GM23338 (cell line): ENCODE measurements at regions not wholly inside any gene's neighbourhood (a gene's known extent, or its start where the extent isn't known, plus 50 kb on each side); places are given as distances from the start of the nearest gene placed in this dataset.

Source experiments
- ATAC-seq: fragments of 200-7000 bp; cut with Tn5 transposase; 3 replicates; pipeline ENCODE4 v1.9.1; 2020
- DNase-seq: peaks from one replicate; pipeline ENCODE4 v3.0.0-alpha.2; 2015; ENCODE audit warnings: low spot score
- H2AFZ ChIP-seq: fragments of 200-600 bp; sonication (generic); 2 replicates; pipeline ENCODE4 v1.8.0; 2016; ENCODE audit warnings: antibody characterized with exemption, mild to moderate bottlenecking, moderate library complexity
- H3F3A ChIP-seq: fragments of 200-600 bp; sonication (generic); replicated peaks from 2 replicates; pipeline ENCODE4 v1.8.0; 2017; ENCODE audit warnings: antibody characterized with exemption, mixed run types, low read depth
- H3K27ac ChIP-seq: fragments of 200-600 bp; sonication (generic); 2 replicates; pipeline ENCODE4 v1.6.1; 2016; ENCODE audit warnings: low read depth
- H3K27me3 ChIP-seq: fragments of 200-600 bp; sonication (generic); 2 replicates; pipeline ENCODE4 v1.8.0; 2016; ENCODE audit warnings: mild to moderate bottlenecking, mixed run types, moderate library complexity; ENCODE audit not compliant: insufficient read depth
- H3K36me3 ChIP-seq: fragments of 200-600 bp; sonication (generic); 2 replicates; pipeline ENCODE4 v1.8.0; 2016; ENCODE audit warnings: mild to moderate bottlenecking; ENCODE audit not compliant: insufficient read depth
- H3K4me1 ChIP-seq: fragments of 200-600 bp; sonication (generic); 2 replicates; pipeline ENCODE4 v1.8.0; 2016; ENCODE audit warnings: mild to moderate bottlenecking, moderate library complexity; ENCODE audit not compliant: insufficient read depth
- H3K4me2 ChIP-seq: fragments of 200-600 bp; sonication (generic); 2 replicates; pipeline ENCODE4 v1.7.1; 2017; ENCODE audit warnings: mixed run types
- H3K4me3 ChIP-seq: fragments of 200-600 bp; sonication (generic); 2 replicates; pipeline ENCODE4 v1.6.1; 2016; ENCODE audit warnings: mixed run types
- H3K79me2 ChIP-seq: fragments of 200-600 bp; sonication (generic); replicated peaks from 2 replicates; pipeline ENCODE4 v1.8.0; 2017; ENCODE audit warnings: mild to moderate bottlenecking; ENCODE audit not compliant: insufficient read depth
- H3K9me2 ChIP-seq: fragments of 200-600 bp; sonication (generic); 2 replicates; pipeline ENCODE4 v1.8.0; 2017; ENCODE audit not compliant: insufficient read depth
- H4K20me1 ChIP-seq: fragments of 200-600 bp; sonication (generic); replicated peaks from 2 replicates; pipeline ENCODE4 v1.8.0; 2017; ENCODE audit warnings: mild to moderate bottlenecking; ENCODE audit not compliant: insufficient read depth
- H3K27ac Mint-ChIP-seq: 2 replicates; pipeline ENCODE4 v1.8.0; 2020; ENCODE audit warnings: inconsistent platforms, mild to moderate bottlenecking, moderate library complexity, mixed read lengths
- H3K27me3 Mint-ChIP-seq: 3 replicates; pipeline ENCODE4 v1.8.0; 2022; ENCODE audit warnings: low read depth, mild to moderate bottlenecking, moderate library complexity, mixed read lengths, inconsistent platforms; ENCODE audit not compliant: insufficient read depth, poor library complexity
- H3K36me3 Mint-ChIP-seq: 3 replicates; pipeline ENCODE4 v1.8.0; 2021; ENCODE audit warnings: low read depth, mild to moderate bottlenecking, inconsistent platforms, moderate library complexity, mixed read lengths
- H3K4me1 Mint-ChIP-seq: 3 replicates; pipeline ENCODE4 v1.8.0; 2020; ENCODE audit warnings: mild to moderate bottlenecking, inconsistent platforms, mixed read lengths
- H3K4me3 Mint-ChIP-seq: 3 replicates; pipeline ENCODE4 v1.8.0; 2021; ENCODE audit warnings: moderate library complexity, mild to moderate bottlenecking, inconsistent platforms, mixed read lengths
- H3K9me3 Mint-ChIP-seq: 3 replicates; pipeline ENCODE4 v1.8.0; 2020; ENCODE audit warnings: moderate library complexity, mild to moderate bottlenecking, inconsistent platforms, mixed read lengths
- CREB1 ChIP-seq: fragments of 250-450 bp; sonication (Bioruptor Pico); IDR thresholded peaks from 2 replicates; pipeline ENCODE4 v1.5.0; 2020; ENCODE audit warnings: low read depth, mild to moderate bottlenecking, moderate library complexity
- CTCF ChIP-seq, 2 experiments: fragments of 200-600 bp in 1 of 2; sonication (generic) in 1 of 2; conservative IDR thresholded peaks; 2 replicates each; pipeline versions ENCODE4 v1.5.1 to v1.6.1; 2016 to 2017; ENCODE audit warnings: antibody characterized with exemption in 2 of 2, low read depth in 2 of 2, mild to moderate bottlenecking in 2 of 2, moderate library complexity in 1 of 2
- EZH2 ChIP-seq: fragments of 200-600 bp; sonication (generic); IDR thresholded peaks from one replicate; pipeline ENCODE4 v1.8.0; 2017; ENCODE audit warnings: antibody characterized with exemption, mild to moderate bottlenecking, low read depth; ENCODE audit not compliant: unreplicated experiment
- EZH2phosphoT487 ChIP-seq: fragments of 200-600 bp; sonication (generic); IDR thresholded peaks from one replicate; pipeline ENCODE4 v1.8.1; 2018; ENCODE audit warnings: antibody characterized with exemption; ENCODE audit not compliant: unreplicated experiment
- JUNB ChIP-seq: IDR thresholded peaks from one replicate; pipeline ENCODE4 v1.6.1; 2016; ENCODE audit warnings: antibody characterized with exemption; ENCODE audit not compliant: unreplicated experiment
- NANOG ChIP-seq: IDR thresholded peaks from 2 replicates; pipeline ENCODE4 v1.6.1; 2016; ENCODE audit warnings: antibody characterized with exemption, borderline replicate concordance
- POLR2AphosphoS5 ChIP-seq: IDR thresholded peaks from 2 replicates; pipeline ENCODE4 v1.6.1; 2016; ENCODE audit warnings: antibody characterized with exemption, low read depth
- STAT1 ChIP-seq: IDR thresholded peaks from one replicate; pipeline ENCODE4 v1.6.1; 2016; ENCODE audit warnings: antibody characterized with exemption; ENCODE audit not compliant: unreplicated experiment
- ZNF114 ChIP-seq: fragments of 250-450 bp; sonication (Bioruptor Pico); IDR thresholded peaks from 2 replicates; pipeline ENCODE4 v1.5.0; 2020; ENCODE audit warnings: mild to moderate bottlenecking, moderate library complexity
- ZNF331 ChIP-seq: fragments of 250-450 bp; sonication (Bioruptor Pico); IDR thresholded peaks from 2 replicates; pipeline ENCODE4 v1.5.0; 2020; ENCODE audit warnings: low read depth, mild to moderate bottlenecking, moderate library complexity
- ZNF462 ChIP-seq: fragments of 250-450 bp; sonication (Bioruptor Pico); IDR thresholded peaks from 2 replicates; pipeline ENCODE4 v1.5.0; 2020; ENCODE audit warnings: mild to moderate bottlenecking, moderate library complexity
- TF ChIP-seq, protein P1 (sequence below): IDR thresholded peaks from 2 replicates; pipeline ENCODE4 v1.6.1; 2016; ENCODE audit warnings: antibody characterized with exemption
- TF ChIP-seq, protein P2 (sequence below): IDR thresholded peaks from one replicate; pipeline ENCODE4 v1.6.1; 2018; ENCODE audit warnings: antibody characterized with exemption; ENCODE audit not compliant: unreplicated experiment

DNA sequence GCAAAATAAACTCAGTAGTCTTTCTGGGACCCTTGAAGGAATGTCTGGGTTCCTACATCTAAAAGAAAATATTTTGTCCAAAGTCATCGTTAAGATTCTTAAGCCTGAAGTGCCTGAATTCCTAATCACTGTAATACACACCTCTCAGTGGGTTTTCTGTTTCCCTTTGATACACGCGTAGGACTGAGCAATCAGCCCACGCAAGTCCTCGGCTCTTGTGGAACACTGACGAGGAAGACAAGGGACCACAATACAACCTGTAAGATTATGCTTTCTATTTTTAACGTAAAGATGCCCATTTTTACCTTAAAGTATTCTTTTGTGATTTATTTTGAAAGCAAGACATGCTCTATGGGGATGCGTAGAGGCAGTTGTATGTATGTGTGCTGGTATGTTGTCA, 472.8 kb upstream of the CELF2 start:
- no peak for ATAC-seq
- Histone ChIP-seq H3K36me3 (no peaks in the 10 kb centered on the region), H3K27ac (no peak overlapping the region)

More for the DNA sequence above, 472.8 kb upstream of the CELF2 start:
- TF ChIP-seq, protein P1, sequence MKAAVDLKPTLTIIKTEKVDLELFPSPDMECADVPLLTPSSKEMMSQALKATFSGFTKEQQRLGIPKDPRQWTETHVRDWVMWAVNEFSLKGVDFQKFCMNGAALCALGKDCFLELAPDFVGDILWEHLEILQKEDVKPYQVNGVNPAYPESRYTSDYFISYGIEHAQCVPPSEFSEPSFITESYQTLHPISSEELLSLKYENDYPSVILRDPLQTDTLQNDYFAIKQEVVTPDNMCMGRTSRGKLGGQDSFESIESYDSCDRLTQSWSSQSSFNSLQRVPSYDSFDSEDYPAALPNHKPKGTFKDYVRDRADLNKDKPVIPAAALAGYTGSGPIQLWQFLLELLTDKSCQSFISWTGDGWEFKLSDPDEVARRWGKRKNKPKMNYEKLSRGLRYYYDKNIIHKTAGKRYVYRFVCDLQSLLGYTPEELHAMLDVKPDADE = no peak
- TF ChIP-seq POLR2AphosphoS5 = no peak
- TF ChIP-seq STAT1 = no peak
- no peak for TF ChIP-seq JUNB
- no peak for TF ChIP-seq NANOG
- TF ChIP-seq ZNF331 (CRISPR knock-in tag) = no peak
- TF ChIP-seq ZNF462 (CRISPR knock-in tag) = no peak
- no peak for TF ChIP-seq EZH2
- TF ChIP-seq ZNF114 = no peak
- TF ChIP-seq, protein P2, sequence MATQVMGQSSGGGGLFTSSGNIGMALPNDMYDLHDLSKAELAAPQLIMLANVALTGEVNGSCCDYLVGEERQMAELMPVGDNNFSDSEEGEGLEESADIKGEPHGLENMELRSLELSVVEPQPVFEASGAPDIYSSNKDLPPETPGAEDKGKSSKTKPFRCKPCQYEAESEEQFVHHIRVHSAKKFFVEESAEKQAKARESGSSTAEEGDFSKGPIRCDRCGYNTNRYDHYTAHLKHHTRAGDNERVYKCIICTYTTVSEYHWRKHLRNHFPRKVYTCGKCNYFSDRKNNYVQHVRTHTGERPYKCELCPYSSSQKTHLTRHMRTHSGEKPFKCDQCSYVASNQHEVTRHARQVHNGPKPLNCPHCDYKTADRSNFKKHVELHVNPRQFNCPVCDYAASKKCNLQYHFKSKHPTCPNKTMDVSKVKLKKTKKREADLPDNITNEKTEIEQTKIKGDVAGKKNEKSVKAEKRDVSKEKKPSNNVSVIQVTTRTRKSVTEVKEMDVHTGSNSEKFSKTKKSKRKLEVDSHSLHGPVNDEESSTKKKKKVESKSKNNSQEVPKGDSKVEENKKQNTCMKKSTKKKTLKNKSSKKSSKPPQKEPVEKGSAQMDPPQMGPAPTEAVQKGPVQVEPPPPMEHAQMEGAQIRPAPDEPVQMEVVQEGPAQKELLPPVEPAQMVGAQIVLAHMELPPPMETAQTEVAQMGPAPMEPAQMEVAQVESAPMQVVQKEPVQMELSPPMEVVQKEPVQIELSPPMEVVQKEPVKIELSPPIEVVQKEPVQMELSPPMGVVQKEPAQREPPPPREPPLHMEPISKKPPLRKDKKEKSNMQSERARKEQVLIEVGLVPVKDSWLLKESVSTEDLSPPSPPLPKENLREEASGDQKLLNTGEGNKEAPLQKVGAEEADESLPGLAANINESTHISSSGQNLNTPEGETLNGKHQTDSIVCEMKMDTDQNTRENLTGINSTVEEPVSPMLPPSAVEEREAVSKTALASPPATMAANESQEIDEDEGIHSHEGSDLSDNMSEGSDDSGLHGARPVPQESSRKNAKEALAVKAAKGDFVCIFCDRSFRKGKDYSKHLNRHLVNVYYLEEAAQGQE = no peak
- TF ChIP-seq CREB1 (CRISPR knock-in tag) = no peak
- TF ChIP-seq EZH2phosphoT487 = no peak
- no peak for TF ChIP-seq CTCF (conservative IDR thresholded peaks at IDR 0.05; ENCODE audit: low read depth in 2 of 2)
- Histone ChIP-seq H3K4me1 (peaks cover 11% of the 10 kb centered on the region), H4K20me1 (no peaks in the 10 kb centered on the region), H3K79me2 (no peaks in the 10 kb centered on the region), H2AFZ (no peak overlapping the region), H3F3A (no peaks in the 10 kb centered on the region), H3K27me3 (no peaks in the 10 kb centered on the region), H3K4me3 (no peak overlapping the region), H3K9me2 (peaks cover 15% of the 10 kb centered on the region), H3K4me2 (no peak overlapping the region)
- no peak for DNase-seq
- Mint-ChIP-seq H3K27me3 (no peaks in the 10 kb centered on the region), H3K4me3 (no peak overlapping the region), H3K27ac (no peak overlapping the region), H3K36me3 (no peaks in the 10 kb centered on the region), H3K9me3 (no peaks in the 10 kb centered on the region), H3K4me1 (peaks cover 9% of the 10 kb centered on the region; the same call in 2 of the 3 replicates)
